HepG2 (cell line): ENCODE measurements at regions not wholly inside any gene's neighbourhood (a gene's known extent, or its start where the extent isn't known, plus 50 kb on each side); places are given as distances from the start of the nearest gene placed in this dataset.
A peak's percentile ranks its signal among the peaks of the same experiment; 100 is the strongest.

Experiments used
- MBD4 ChIP-seq: IDR thresholded peaks from 2 replicates; pipeline ENCODE4 v1.6.1; 2012; ENCODE audit warnings: low read length, inconsistent platforms, borderline replicate concordance
- MIER3 ChIP-seq: IDR thresholded peaks from 2 replicates; pipeline ENCODE4 v1.6.1; 2016; ENCODE audit warnings: missing compliant biosample characterization, borderline replicate concordance
- MLXIP ChIP-seq: sonication (generic); formaldehyde crosslinking; IDR thresholded peaks from 2 replicates; pipeline ENCODE4 v1.9.0; 2021; ENCODE audit warnings: missing genetic modification reagents, borderline replicate concordance
- MYC ChIP-seq: sonication (generic); formaldehyde crosslinking; IDR thresholded peaks from 2 replicates; pipeline ENCODE4 v1.9.0; 2021; ENCODE audit warnings: missing genetic modification reagents, borderline replicate concordance
- NFKB2 ChIP-seq: sonication (generic); formaldehyde crosslinking; IDR thresholded peaks from 2 replicates; pipeline ENCODE4 v1.4.0; 2020; ENCODE audit warnings: missing genetic modification reagents, borderline replicate concordance
- PRMT3 ChIP-seq: sonication (generic); formaldehyde crosslinking; IDR thresholded peaks from 2 replicates; pipeline ENCODE4 v1.8.1; 2022; ENCODE audit warnings: low read depth, mild to moderate bottlenecking, moderate library complexity, missing genetic modification reagents, borderline replicate concordance
- ZBTB40 ChIP-seq, 2 experiments: fragments of 450-650 bp in 1 of 2; sonication (generic) in 1 of 2; formaldehyde crosslinking in 1 of 2; IDR thresholded peaks; 2 replicates each; pipeline versions ENCODE4 v1.6.1 to v1.8.0; 2016 to 2022; ENCODE audit warnings: antibody characterized with exemption in 1 of 2, mild to moderate bottlenecking in 1 of 2, missing genetic modification reagents in 1 of 2
- ZKSCAN1 ChIP-seq: fragments of 150-350 bp; IDR thresholded peaks from 2 replicates; pipeline ENCODE4 v1.6.1; 2014; ENCODE audit warnings: low read length
- ZNF337 ChIP-seq: sonication (generic); formaldehyde crosslinking; IDR thresholded peaks from 2 replicates; pipeline ENCODE4 v1.5.1; 2020; ENCODE audit warnings: missing genetic modification reagents, low read depth, mild to moderate bottlenecking, borderline replicate concordance
- ZNF572 ChIP-seq: sonication (generic); formaldehyde crosslinking; IDR thresholded peaks from 2 replicates; pipeline ENCODE4 v1.5.1; 2020; ENCODE audit warnings: mild to moderate bottlenecking, missing genetic modification reagents
- ZNF780A ChIP-seq: sonication (generic); formaldehyde crosslinking; IDR thresholded peaks from 2 replicates; pipeline ENCODE4 v1.8.0; 2022; ENCODE audit warnings: mild to moderate bottlenecking, missing genetic modification reagents, moderate library complexity
- ZSCAN12 ChIP-seq: sonication (generic); formaldehyde crosslinking; IDR thresholded peaks from 2 replicates; pipeline ENCODE4 v1.9.0; 2021; ENCODE audit warnings: mild to moderate bottlenecking, missing genetic modification reagents
- ZSCAN29 ChIP-seq: sonication (generic); formaldehyde crosslinking; conservative IDR thresholded peaks from 2 replicates; pipeline ENCODE4 v1.4.0; 2020; ENCODE audit warnings: mild to moderate bottlenecking, missing genetic modification reagents
- TF ChIP-seq, protein P1 (sequence below): sonication (generic); formaldehyde crosslinking; IDR thresholded peaks from 2 replicates; pipeline ENCODE4 v1.4.0; 2020; ENCODE audit warnings: low read depth, missing genetic modification reagents

DNA sequence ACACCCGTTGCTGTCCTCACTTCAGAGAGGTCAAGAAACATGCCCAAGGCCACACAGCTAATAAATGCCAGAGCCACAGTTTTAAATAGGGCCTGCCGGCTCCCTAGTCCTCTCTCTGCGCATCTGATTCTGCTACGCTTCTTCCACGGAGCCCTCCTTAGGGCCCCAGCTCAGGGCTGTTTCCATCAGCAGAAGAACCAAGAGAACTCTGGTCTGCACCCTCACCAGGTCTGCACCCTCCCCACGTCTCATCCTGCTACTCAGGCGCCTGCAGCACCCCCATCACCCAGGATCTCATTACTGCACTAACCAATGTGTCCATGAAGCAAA is 79.5 kb upstream of the NKD1 start (continued):
- TF ChIP-seq ZBTB40 (IDR thresholded peaks at IDR 0.05), result no peak
- no peak; the same call in 1 of the 2 replicates for TF ChIP-seq ZBTB40 (CRISPR knock-in tag; IDR thresholded peaks at IDR 0.05)
- no peak for TF ChIP-seq MLXIP (CRISPR knock-in tag)
- TF ChIP-seq MYC (CRISPR knock-in tag), result no peak
- TF ChIP-seq ZKSCAN1, result no peak
- no peak for TF ChIP-seq MBD4
- TF ChIP-seq ZNF572 (CRISPR knock-in tag), result 0 out of 2 replicates have a peak, but pooled peaks have one; percentile 15
- TF ChIP-seq, protein P1, sequence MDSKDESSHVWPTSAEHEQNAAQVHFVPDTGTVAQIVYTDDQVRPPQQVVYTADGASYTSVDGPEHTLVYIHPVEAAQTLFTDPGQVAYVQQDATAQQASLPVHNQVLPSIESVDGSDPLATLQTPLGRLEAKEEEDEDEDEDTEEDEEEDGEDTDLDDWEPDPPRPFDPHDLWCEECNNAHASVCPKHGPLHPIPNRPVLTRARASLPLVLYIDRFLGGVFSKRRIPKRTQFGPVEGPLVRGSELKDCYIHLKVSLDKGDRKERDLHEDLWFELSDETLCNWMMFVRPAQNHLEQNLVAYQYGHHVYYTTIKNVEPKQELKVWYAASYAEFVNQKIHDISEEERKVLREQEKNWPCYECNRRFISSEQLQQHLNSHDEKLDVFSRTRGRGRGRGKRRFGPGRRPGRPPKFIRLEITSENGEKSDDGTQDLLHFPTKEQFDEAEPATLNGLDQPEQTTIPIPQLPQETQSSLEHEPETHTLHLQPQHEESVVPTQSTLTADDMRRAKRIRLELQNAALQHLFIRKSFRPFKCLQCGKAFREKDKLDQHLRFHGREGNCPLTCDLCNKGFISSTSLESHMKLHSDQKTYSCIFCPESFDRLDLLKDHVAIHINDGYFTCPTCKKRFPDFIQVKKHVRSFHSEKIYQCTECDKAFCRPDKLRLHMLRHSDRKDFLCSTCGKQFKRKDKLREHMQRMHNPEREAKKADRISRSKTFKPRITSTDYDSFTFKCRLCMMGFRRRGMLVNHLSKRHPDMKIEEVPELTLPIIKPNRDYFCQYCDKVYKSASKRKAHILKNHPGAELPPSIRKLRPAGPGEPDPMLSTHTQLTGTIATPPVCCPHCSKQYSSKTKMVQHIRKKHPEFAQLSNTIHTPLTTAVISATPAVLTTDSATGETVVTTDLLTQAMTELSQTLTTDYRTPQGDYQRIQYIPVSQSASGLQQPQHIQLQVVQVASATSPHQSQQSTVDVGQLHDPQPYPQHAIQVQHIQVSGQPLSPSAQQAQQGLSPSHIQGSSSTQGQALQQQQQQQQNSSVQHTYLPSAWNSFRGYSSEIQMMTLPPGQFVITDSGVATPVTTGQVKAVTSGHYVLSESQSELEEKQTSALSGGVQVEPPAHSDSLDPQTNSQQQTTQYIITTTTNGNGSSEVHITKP (CRISPR knock-in tag), result no peak
- no peak for TF ChIP-seq PRMT3 (CRISPR knock-in tag)
- no peak for TF ChIP-seq NFKB2 (CRISPR knock-in tag)
- no peak for TF ChIP-seq ZSCAN12 (CRISPR knock-in tag)
- no peak for TF ChIP-seq ZSCAN29 (CRISPR knock-in tag)
- TF ChIP-seq MIER3 (CRISPR knock-in tag), result no peak
- TF ChIP-seq ZNF337 (CRISPR knock-in tag), result peak; percentile 8; the same call in 1 of the 2 replicates
- no peak for TF ChIP-seq ZNF780A (CRISPR knock-in tag)
